GM20431 (cell line): ENCODE measurements at regions not wholly inside any gene's neighbourhood (a gene's known extent, or its start where the extent isn't known, plus 50 kb on each side); places are given as distances from the start of the nearest gene placed in this dataset.

Source experiments
- in situ Hi-C: fragments of 300-500 bp; cut with MseI, MboI; formaldehyde crosslinking; loops from one replicate; pipeline ENCODE4 v1.15.0; 2020; ENCODE audit warnings: low sequenced_read_pairs; ENCODE audit not compliant: unreplicated experiment

- in situ Hi-C loops = no loop called here
Observed at GRCh38 chr22:48177631-48178030, 1415.2 kb downstream of the TBC1D22A start.

GRCh38 chr22:48175721-48176120 is 1413.3 kb downstream of the TBC1D22A start:
- in situ Hi-C loops = no loop called here

- in situ Hi-C loops = no loop called here
Observed at GRCh38 chr22:48173773-48174160, 1411.3 kb downstream of the TBC1D22A start.

GRCh38 chr22:48173061-48173772 is 1410.8 kb downstream of the TBC1D22A start:
- in situ Hi-C loops = no loop called here

- in situ Hi-C loops = no loop called here
Observed at GRCh38 chr22:48171271-48171691, 1408.8 kb downstream of the TBC1D22A start.

GRCh38 chr22:48169227-48169626 is 1406.8 kb downstream of the TBC1D22A start:
- in situ Hi-C loops = no loop called here

GRCh38 chr22:48167238-48167637 is 1404.8 kb downstream of the TBC1D22A start:
- in situ Hi-C loops = no loop called here

GRCh38 chr22:48161298-48161697 is 1398.8 kb downstream of the TBC1D22A start:
- in situ Hi-C loops = no loop called here

GRCh38 chr22:48157676-48158075 is 1395.2 kb downstream of the TBC1D22A start:
- in situ Hi-C loops = no loop called here

GRCh38 chr22:48156603-48157355 is 1394.3 kb downstream of the TBC1D22A start:
- in situ Hi-C loops = no loop called here

GRCh38 chr22:48155446-48155845 is 1393.0 kb downstream of the TBC1D22A start:
- in situ Hi-C loops = no loop called here

GRCh38 chr22:48154943-48155240 is 1392.4 kb downstream of the TBC1D22A start:
- in situ Hi-C loops = no loop called here

GRCh38 chr22:48154169-48154942 is 1391.9 kb downstream of the TBC1D22A start:
- in situ Hi-C loops = no loop called here

GRCh38 chr22:48153726-48154125 is 1391.3 kb downstream of the TBC1D22A start:
- in situ Hi-C loops = no loop called here

- in situ Hi-C loops = no loop called here
Observed at GRCh38 chr22:48152916-48153315, 1390.5 kb downstream of the TBC1D22A start.

GRCh38 chr22:48152164-48152775 is 1389.8 kb downstream of the TBC1D22A start:
- in situ Hi-C loops = no loop called here

GRCh38 chr22:48151641-48152040 is 1389.2 kb downstream of the TBC1D22A start:
- in situ Hi-C loops = no loop called here

- in situ Hi-C loops = no loop called here
Observed at GRCh38 chr22:48147831-48148230, 1385.4 kb downstream of the TBC1D22A start.

GRCh38 chr22:48147404-48147803 is 1385.0 kb downstream of the TBC1D22A start:
- in situ Hi-C loops = no loop called here

GRCh38 chr22:48146426-48146825 is 1384.0 kb downstream of the TBC1D22A start:
- in situ Hi-C loops = no loop called here

GRCh38 chr22:48145738-48146137 is 1383.3 kb downstream of the TBC1D22A start:
- in situ Hi-C loops = no loop called here
